ENCODE measurements at regions not wholly inside any gene's neighbourhood (a gene's known extent, or its start where the extent isn't known, plus 50 kb on each side); places are given as distances from the start of the nearest gene placed in this dataset.

DNA sequence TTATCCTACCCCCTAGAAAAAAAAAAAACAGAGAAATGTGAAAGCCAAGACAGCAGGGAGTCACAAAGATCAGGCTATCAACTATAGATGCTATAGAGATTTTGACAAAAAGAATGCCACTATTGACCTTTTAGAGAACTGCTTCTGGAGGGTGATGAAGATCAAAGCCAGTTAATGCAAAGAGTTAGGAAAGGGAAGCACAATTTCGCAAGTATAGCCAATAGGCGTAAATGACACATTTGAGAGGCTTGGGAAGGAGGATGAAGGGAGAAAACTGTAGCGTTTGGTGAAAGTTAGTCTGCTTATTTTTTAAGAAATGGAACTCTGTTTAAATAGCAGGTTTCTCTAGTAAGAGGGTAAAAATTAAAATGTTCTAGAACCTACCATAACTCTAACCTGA, 190.7 kb downstream of the DUSP6 start:
- TF ChIP-seq, protein P1, sequence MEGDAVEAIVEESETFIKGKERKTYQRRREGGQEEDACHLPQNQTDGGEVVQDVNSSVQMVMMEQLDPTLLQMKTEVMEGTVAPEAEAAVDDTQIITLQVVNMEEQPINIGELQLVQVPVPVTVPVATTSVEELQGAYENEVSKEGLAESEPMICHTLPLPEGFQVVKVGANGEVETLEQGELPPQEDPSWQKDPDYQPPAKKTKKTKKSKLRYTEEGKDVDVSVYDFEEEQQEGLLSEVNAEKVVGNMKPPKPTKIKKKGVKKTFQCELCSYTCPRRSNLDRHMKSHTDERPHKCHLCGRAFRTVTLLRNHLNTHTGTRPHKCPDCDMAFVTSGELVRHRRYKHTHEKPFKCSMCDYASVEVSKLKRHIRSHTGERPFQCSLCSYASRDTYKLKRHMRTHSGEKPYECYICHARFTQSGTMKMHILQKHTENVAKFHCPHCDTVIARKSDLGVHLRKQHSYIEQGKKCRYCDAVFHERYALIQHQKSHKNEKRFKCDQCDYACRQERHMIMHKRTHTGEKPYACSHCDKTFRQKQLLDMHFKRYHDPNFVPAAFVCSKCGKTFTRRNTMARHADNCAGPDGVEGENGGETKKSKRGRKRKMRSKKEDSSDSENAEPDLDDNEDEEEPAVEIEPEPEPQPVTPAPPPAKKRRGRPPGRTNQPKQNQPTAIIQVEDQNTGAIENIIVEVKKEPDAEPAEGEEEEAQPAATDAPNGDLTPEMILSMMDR (IDR thresholded peaks at IDR 0.05; ENCODE audit: low read length) = no peak
- TF ChIP-seq EZH2phosphoT487 (IDR thresholded peaks at IDR 0.05; ENCODE audit: low read length) (no peak), EZH2 (optimal IDR thresholded peaks at IDR 0.05; ENCODE audit: low read depth, low read length) (no peak)

All from MM.1S (cell line).